GM18873 (cell line): ENCODE measurements at regions not wholly inside any gene's neighbourhood (a gene's known extent, or its start where the extent isn't known, plus 50 kb on each side); places are given as distances from the start of the nearest gene placed in this dataset.

Experiments used
- ATAC-seq: cut with Tn5 transposase; IDR thresholded peaks from one replicate; pipeline ENCODE4 v1.9.1; 2021; ENCODE audit warnings: mild to moderate bottlenecking, moderate library complexity, moderate number of reproducible peaks; ENCODE audit not compliant: unreplicated experiment, low FRiP score

DNA sequence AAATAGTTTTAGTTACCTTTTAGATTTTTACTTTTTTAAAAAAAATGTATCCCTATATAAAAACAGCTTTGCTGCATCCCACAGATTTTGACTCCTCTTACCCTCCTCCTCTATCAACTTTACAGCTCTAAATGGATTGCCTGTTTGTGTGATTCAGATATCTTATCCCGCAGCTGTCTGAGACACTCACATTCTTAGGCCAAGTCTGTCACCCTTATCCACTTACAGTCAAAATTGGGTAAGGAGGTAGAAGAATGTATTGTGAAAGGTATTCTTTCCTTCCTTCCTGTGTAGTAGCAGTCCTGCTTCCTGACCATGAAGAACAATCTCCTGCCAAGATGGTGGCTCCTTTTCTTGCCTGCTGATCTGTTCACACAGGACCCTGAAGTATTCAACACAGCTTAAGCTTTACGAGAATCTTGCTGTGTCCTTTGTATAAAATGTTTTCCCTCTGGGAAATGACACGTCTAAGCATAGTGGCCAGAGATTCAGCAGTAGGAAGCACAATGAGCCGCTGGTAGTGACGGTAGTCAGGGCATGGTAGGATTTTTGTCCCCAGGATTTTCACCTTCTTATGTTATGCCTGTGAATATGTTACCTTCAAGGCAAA is 67.7 kb upstream of the ST8SIA4 start:
- ATAC-seq = no peak

DNA sequence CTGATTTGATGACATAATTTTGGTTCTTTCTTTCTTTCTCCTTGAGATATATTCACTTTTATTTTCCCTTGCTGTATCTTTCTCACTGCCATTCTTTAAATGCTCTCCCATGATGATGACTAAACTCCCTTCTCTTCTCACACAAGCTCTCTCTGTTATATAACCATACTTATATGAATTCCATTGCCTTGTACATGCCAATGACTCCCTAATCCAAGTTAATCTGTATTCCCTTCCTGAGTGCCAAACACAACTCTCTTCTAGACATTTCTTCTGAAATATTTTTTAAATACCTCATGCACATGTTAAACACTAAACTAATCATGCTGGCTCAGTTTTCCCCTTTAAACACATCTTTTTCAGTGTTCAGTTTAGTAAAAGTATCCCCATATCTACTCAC is 62.2 kb upstream of the ST8SIA4 start:
- no peak for ATAC-seq
